NCI-H1694 (cell line): ENCODE measurements at regions not wholly inside any gene's neighbourhood (a gene's known extent, or its start where the extent isn't known, plus 50 kb on each side); places are given as distances from the start of the nearest gene placed in this dataset.
A peak's percentile ranks its signal among the peaks of the same experiment; 100 is the strongest.

ENCODE experiments used
- DNase-seq: peaks from one replicate; lab custom pipeline; 2025; lab: John Stamatoyannopoulos, UW

DNA sequence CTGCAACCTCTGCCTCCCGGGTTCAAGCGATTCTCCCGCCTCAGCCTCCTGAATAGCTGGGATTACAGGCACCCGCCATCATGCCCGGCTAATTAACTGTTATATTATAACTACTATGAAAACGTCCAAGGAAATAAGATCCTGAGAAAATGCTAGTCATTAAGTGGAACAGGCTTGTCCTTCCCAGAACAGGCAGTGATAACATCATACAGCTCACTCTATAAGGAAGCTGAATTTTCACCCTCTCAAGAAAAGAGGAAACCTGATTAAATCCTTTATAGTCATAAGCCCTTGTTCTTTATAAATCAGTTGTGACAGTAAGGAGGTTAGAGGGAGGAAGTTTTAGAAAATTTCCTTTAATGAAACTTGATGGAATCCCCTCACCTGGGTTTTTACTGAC is 163.9 kb upstream of the CLINT1 start:
- DNase-seq: no peak

GRCh38 chr5:158022393-158022792 is 163.4 kb upstream of the CLINT1 start:
- no peak for DNase-seq

DNA sequence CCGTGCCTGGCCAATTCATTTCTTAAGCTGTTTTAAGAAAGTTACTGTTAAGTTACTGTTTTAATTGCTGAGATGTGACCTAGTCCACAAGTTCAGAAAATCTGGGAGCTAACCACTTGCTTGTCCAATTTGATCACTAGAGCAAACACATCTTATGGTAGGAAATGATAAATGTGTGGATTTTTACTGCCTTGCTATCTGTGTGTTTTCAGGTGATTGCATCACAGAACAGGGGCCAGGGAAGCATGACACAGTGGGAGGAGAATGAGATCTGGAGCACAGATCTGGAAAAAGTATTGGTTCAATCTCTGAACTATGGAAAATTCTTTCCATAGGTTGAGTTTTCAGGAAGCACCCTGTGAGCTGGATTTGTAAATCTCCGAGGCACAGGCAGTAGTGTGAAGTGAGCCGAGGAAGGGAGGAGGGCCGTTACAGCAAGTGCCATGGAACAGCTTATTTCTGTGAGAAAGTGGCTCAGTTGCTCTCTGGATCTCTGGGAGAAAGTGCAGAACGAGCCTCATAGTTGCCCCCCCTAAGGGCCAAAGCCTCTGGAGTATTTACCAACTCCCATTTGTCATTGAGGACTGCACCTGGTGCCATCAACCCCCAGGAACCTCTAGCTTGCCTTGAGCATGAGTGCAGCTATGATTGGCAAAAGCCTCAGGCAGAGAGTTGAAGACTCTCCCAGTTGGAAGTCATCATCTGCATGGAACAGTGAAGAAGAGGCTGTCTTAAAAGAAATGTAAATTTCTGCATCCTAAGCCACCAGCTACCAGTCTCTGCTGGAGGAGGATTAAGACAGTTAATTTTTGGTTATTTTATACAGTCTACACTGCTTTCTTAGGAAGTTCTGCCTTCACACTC is 161.8 kb upstream of the CLINT1 start:
- DNase-seq: no peak

DNA sequence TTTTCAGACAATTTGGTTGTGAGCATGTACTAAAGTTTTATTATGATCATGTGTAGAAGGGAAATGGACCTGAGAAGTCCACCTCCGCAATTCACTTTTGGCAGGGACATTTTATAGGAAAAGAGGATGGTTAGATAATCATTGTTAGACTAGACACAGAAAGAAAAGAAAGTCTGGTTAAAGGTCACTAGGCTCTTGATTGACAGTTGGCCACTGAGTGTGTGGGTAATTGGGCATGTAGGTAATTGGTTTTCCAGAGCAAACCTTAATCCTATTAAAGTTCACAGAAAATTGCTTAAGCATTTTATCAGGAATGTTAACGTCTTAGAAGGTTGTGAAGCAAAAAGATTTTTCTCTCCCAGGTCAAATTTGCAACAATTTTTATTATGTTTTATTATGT is 158.5 kb upstream of the CLINT1 start:
- DNase-seq: no peak

DNA sequence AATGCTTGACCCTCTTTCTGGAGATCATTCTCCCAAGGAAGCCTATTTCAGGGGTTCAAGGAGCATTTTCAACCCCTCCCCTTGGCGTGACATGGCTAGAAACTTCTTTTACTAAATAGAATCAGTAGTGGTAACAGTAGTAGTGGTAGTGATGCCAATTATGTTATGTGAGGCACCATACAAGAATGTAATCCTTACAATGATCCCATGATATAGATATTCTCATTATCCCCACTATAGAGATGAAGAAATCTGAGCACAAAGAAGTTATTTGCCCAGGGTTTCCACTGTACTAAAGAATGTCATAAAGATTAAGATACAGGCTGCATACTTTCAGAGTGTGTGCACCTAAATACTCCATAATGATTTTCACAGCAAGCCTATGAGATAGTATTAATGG is 155.4 kb upstream of the CLINT1 start:
- no peak for DNase-seq

DNA sequence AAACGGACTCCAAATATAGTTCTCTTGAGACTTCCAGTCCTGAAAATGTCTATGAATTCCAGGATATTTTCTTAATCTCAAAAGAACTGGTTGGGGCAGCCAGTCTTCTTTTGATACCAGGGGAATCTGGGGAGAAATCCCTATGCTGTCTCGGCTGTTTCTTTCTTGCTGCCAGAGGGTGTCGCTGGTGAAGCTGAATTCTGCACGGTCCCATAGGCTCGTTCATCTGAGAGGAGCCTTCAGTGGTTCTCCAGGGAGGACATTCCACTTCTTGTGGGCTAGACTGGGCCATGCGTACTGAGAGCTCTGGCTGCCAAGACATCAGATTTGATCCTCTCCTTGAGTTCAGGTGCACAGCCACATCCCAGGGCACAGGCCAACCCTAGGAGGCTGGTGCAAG is 155.0 kb upstream of the CLINT1 start:
- no peak for DNase-seq

DNA sequence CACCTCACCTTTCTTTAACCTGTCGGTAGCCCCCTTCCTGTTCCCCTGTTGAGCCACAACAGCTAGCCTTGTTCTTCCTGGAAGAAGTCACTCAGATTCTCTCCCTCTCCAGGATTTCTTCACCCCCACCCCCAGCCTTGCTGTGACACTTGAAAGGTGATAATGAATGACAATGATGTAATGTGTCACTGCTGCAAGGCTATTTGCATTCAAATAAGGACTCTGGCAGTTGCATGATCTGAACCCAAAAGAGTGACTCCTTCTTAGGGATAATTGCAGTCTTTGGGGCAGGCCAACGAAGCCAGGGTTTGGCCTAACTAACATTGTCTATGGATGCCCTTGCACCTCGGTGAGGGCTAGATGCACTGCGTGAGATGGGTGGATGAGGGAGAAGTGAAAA is 154.4 kb upstream of the CLINT1 start:
- DNase-seq: no peak

DNA sequence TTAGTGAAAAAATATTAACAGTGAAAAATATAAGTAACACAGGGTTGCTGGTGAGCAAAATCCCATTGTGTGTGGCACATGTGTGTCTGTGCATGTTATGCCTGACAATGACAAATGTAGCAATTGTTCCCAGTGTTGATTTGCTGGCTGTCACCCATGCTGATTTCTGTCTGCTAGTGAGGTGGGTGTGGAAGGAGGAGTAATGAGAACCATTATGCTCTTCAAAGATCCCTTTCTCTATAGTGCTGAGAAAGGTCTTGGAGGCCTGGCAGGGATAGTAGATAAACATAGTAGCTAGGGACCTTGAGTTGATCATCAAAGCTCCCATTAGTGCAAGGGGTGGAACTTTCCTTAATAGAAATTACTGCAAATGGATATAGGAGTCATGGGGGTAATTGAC is 152.5 kb upstream of the CLINT1 start:
- DNase-seq: no peak

DNA sequence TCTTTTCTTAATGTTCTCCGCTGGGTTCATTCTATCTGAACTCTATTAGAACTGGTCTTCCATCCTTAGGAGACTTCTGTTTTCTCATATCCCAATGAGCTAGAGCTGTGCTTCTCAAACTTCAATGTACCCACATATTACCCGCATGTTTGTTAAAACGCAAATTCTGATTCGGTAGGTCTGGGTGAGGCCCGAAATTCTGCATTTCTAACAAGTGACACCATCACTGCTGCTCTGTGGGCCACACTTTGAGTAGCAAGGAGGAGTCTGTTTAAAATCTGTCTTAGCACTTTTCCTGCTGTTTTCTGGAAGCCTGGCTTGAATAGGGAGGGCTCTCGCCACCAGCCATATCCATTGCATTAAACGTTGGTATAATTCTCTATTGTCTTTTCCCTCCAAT is 151.9 kb upstream of the CLINT1 start:
- no peak for DNase-seq

DNA sequence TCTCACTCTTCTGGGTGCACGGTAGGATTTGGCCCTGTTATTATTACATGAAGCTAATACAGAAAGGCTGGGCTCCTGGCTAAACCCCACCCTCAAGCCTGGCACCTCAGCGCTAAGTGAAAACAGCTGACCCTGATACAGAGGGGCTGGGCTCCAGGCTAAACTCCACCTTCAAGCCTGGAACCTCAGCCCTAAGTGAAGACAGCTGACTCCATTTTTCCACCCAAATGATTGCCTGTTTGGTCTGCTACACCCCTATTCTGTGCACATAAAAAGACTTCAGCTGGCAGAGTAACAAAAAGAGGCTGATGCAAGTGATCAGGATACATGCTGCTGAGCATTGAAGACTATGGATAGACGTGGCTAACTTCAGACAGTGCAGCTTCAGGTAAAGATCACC is 148.4 kb upstream of the CLINT1 start:
- no peak for DNase-seq

DNA sequence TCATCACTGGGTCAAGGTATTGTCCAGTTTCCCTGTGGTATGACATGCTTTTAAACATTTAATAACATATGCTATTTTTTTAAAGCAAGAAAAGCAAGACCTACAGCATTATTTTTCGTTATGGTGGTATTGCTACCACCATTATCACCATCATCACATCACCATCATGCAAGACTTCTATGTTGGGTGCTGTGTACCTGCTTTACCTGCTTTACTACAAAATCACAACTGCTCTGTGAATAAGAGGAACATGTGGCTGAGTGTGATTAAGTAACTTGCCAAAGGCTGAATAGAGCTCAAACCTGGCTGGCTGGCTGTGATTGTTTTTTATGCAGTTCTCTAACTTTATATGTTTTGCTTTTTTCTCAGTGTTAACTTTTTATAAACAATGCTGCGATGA is 140.8 kb upstream of the CLINT1 start:
- no peak for DNase-seq

GRCh38 chr5:157997991-157998504 is 139.1 kb upstream of the CLINT1 start:
- DNase-seq: no peak

GRCh38 chr5:157994906-157995519 is 136.1 kb upstream of the CLINT1 start:
- peak; percentile 41 for DNase-seq

- no peak for DNase-seq
These were observed 135.2 kb upstream of the CLINT1 start for GRCh38 chr5:157993986-157994691.

DNA sequence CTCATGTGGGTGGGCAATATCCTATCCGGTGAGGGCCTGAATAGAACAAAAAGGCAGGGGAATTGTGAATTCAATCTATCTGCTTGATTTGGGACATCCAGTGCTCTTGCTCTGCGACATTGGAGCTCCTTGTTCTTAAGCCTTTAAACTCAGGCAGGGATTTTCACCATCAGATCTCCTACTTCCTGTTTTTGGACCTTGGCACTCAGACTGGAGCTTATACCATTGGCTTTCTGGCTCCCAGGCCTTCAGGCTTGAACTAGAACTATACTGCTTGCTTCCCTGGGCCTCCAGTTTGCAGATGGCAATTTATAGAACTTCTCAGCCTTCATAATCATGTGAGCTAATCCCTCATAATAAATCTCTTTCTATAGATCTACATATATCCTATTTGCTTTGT is 134.3 kb upstream of the CLINT1 start:
- no peak for DNase-seq

- no peak for DNase-seq
These were observed 131.7 kb upstream of the CLINT1 start for GRCh38 chr5:157990583-157991181.

DNA sequence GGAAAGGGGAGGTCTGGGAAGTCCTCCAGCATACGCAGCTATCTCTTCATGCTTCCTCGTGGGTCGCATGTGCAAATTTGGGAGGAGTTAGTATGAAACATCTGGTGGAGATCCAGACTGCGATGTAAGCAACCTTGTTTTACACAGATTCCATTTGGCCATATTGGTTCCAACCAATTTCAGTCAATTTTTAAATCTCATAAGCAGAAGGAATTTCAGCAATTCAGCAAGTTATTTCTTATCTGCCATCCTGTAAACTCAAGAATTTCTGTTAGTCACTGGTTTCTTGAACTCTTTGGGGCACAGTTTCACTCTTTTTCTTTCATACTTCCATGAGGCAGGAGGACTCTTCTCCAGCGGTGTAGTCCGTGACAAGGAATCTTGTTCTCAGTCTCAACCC is 130.4 kb upstream of the CLINT1 start:
- DNase-seq: no peak

GRCh38 chr5:157987259-157987658 is 128.3 kb upstream of the CLINT1 start:
- DNase-seq: no peak

- DNase-seq: no peak
These were observed 127.6 kb upstream of the CLINT1 start for GRCh38 chr5:157986431-157986990.

DNA sequence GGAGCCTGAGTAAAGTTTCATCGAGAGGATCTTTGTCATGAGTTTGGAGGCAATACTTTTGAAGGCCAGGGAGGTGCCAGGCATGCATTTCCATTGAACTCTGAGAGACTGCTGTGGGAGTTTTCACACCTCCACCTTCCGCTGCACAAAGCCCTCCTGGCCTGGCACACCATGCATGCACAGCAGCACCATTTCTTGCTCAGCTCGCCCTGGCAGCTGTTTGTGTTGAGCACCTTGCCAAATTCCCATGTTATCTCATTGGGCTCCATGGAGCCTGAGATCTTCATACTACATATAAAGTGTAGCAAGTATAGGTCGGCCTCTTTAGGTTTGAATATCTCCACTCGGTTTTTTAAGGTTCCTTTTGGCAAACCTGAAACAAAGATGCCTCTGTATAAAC is 125.7 kb upstream of the CLINT1 start:
- no peak for DNase-seq

DNA sequence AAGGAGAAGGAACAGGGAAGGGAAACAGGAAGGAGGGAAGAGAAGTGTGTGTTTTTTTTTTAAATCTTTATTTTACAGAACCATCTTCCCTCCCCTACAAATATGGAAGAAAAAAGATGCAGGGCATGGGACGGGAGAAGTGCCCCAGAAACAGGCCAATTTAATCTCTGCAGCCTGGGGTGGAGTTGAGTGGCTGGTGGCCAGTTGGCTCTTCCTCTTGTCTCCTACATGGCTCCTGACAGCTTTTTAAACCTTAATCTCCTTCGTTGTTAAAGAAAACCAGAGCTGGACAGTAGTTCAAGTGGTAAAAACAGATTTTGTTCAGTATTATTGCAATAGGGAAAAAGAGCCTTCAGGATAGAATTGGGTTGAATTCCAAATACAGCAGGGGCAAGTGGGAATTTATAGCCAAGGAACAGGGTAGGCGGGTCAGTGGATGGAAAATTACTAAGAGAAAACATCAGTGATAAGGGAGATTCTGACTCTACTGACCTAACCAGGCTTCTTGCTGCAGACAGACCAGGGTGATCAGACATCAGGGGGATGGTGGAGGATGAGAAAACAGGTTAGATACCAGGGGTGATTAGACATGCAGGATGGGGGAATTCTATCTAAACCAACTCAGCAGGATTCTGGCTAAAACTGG is 125.1 kb upstream of the CLINT1 start:
- no peak for DNase-seq

DNA sequence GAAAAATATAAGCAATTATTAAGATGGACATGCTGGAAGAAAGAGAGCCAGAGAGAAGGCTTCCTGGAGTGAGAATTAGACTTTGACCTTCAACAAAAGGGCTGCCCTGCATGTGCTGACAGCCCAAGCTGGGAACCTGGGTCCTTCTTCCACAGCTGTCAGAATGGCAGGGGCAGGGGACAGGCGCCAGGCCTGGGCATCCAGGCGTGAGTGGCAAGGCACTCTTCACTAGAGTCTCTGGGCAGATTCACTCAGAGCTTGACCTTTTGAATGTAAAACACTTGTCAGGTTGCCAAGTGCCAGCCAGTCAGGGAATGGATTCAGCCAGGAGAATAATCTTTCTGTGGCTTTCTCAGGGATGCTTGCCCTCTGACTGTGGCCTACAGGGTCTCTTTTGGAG is 119.1 kb upstream of the CLINT1 start:
- DNase-seq: no peak
